MG63 (cell line): ENCODE measurements at regions not wholly inside any gene's neighbourhood (a gene's known extent, or its start where the extent isn't known, plus 50 kb on each side); places are given as distances from the start of the nearest gene placed in this dataset.
A peak's percentile ranks its signal among the peaks of the same experiment; 100 is the strongest.

Source experiments
- DNase-seq: peaks from one replicate; pipeline ENCODE4 v3.0.0-alpha.2; 2020
- H3K27me3 ChIP-seq: fragments of 250-450 bp; sonication (Bioruptor Pico); 2 replicates; pipeline ENCODE4 v1.5.1; 2020; ENCODE audit warnings: mild to moderate bottlenecking, moderate library complexity
- H3K36me3 ChIP-seq: fragments of 250-450 bp; sonication (Bioruptor Pico); 2 replicates; pipeline ENCODE4 v1.5.1; 2020; ENCODE audit warnings: mild to moderate bottlenecking, moderate library complexity
- H3K4me3 ChIP-seq: fragments of 250-450 bp; sonication (Bioruptor Pico); 2 replicates; pipeline ENCODE4 v1.5.1; 2020; ENCODE audit warnings: mild to moderate bottlenecking, moderate library complexity
- H3K9me3 ChIP-seq: fragments of 250-450 bp; sonication (Bioruptor Pico); 2 replicates; pipeline ENCODE4 v1.5.1; 2020; ENCODE audit warnings: mild to moderate bottlenecking, moderate library complexity

DNA sequence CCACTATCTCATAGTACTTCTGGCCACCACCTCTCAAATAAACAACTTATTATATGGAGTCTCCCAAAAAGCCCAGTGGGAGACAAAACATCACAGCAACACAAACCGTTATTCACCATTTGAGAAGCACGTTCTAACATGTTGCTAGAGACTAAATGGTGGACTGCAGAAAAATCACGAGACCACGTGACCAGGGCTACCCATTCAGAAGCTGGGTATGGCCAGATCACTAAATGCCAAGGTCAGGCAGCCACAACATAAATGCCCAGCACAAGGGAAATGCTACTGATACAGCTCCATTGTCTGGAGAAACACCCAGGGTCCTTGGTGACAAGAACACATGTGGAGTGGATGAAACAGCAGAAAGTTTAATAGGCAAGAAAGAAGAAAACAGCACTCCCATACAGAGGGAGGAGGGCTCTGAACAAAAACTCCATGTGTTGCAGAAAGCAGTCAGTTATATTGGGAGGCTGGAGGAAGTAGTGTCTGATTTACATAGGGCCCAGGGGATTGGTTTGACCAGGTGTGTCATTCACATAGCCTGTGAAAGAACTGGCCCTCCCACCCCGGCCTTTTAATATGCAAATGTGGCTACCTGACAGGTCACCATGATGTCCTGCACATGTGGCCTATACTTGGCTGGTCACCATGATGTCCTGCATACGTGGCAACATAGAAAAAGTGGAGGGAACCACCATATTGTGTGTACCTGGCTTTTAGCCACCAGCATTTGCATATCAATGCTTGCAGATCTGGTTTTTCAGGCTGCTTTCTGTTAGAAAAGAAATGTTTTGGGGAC is 97.2 kb downstream of the TRIM36 start:
- DNase-seq = no peak
- Histone ChIP-seq H3K4me3 (no peak overlapping the region), H3K9me3 (peaks cover 2% of the 10 kb centered on the region; the same call in 1 of the 2 replicates), H3K36me3 (no peaks in the 10 kb centered on the region), H3K27me3 (peaks cover 7% of the 10 kb centered on the region)

DNA sequence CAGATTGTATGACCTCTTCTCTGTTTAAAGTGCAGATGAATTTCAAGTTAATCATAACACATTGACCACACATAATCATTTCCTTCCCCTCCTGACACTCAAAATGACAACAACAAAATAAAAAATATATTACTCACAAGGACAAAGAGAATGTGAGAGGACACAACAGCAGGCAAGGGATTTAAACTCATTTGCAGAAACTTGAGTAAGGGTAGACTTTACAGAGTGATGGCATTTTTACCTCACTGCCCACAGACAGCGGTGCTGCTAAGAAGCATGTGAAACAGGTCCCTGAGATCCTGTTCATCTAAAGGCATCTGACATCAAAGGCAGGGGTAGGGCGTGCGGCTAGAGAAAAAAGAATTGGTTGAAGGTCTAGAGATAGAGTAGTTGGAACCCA is 99.0 kb downstream of the TRIM36 start:
- Histone ChIP-seq H3K27me3 (peaks cover 7% of the 10 kb centered on the region), H3K36me3 (no peaks in the 10 kb centered on the region), H3K9me3 (peaks cover 2% of the 10 kb centered on the region; the same call in 1 of the 2 replicates), H3K4me3 (no peak overlapping the region)
- DNase-seq = no peak

DNA sequence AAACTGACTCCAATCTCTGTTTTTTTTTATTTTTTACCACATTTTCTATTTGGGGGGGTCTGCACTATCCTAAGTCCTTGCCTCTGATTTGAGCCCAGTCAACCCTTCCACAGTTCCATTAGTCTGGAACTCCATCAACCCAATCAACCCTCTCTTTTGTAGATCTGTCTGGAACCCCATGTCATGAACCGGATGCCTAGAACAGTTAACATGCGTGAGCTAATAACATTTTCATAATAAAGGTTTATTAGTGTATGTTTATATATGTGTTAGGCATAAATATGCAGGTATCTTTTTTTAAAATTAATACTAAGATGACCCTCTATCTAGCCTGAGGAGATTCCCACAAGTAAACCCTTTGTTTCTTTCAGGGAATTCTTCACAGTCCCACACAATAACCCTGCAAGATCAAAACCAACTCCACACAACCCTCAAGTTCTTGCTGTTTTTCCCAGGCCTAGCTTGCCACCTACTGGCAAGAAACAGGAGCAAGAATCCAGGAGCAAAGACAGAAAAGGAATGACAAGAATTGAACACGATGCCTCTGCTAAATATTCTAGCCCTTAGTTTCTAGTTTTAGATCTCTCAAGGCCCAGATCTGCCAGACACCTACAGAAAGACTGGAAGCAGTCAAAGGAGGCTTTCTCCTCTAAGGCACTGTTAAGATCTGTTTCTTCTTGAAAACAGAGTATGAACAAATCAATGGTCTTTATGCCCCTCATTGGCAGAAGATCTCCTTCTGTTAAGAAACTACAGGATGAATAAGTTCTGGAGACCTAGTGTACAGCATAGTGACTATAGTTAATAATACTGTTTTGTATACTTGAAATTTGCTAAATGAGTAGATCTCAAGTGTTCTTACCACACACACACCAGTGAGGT is 100.4 kb downstream of the TRIM36 start:
- peaks cover 2% of the 10 kb centered on the region; the same call in 1 of the 2 replicates for H3K9me3 ChIP-seq
- no peaks in the 10 kb centered on the region for H3K36me3 ChIP-seq
- DNase-seq = peak; percentile 22
- H3K27me3 ChIP-seq = peaks cover 7% of the 10 kb centered on the region
- H3K4me3 ChIP-seq = no peak overlapping the region

DNA sequence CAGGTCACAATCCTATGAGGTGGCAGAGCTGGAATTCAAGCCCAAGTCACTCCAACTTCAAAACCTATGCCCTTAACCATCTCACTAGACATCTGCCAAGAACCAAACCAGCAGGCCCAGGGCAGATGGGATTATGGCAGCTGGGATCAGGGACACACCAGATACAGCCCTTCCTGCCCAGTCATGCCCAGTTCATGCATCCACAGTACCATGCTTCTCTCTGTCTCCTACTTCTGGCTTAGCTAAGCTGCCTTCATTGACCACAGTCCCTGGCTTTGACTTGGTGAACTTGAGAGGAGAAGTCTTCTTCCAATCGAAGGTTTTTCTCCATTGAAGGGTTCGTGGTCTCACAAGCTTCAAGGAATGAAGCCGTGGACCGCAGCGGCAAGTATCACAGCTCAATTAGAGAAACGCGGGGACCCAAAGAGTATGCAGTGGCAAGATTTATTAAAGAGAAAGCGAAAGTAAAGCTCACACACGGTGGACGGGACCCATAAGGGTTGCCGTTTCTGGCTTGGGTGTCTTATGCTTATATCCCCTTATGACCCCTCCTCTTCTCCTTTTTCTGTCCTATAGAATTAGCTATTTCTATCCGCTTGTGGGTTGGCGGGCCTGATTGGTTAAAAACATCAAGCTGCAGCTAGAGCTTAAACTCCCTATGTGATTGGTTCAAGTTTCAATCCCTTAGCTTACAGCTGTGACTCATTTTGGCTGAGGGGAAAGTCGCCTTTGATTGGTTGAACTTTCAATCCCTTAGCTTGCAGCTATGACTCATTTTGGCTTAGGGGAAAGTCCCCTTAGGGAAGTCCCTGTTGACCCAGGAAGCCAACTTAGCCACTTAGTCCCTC is 101.2 kb downstream of the TRIM36 start:
- H3K9me3 ChIP-seq = peaks cover 2% of the 10 kb centered on the region; the same call in 1 of the 2 replicates
- peak overlapping the region; percentile 31 for H3K4me3 ChIP-seq
- H3K36me3 ChIP-seq = no peaks in the 10 kb centered on the region
- DNase-seq = peak; percentile 69
- peaks cover 5% of the 10 kb centered on the region for H3K27me3 ChIP-seq

DNA sequence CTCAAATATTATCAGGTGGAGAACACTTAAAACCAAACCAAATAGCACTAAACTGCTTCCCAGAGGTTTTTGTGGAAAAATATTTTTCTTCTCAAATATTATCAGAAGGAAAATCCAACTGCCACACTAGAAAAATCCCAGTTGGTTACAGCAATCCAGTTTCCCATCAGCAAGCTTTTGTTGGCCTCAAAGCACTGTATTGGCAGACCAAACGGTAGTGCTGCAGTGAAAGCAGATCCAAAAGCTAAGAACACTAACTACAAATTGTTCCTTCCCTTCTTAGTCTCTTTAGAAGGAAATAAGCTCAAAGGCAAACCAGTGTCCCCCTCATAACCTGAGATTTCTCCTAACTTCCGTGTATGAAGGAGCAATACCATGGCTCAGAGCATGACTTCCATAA is 105.3 kb downstream of the TRIM36 start:
- H3K4me3 ChIP-seq = no peak overlapping the region
- peaks cover 2% of the 10 kb centered on the region; the same call in 1 of the 2 replicates for H3K9me3 ChIP-seq
- no peaks in the 10 kb centered on the region for H3K27me3 ChIP-seq
- H3K36me3 ChIP-seq = no peaks in the 10 kb centered on the region
- no peak for DNase-seq

DNA sequence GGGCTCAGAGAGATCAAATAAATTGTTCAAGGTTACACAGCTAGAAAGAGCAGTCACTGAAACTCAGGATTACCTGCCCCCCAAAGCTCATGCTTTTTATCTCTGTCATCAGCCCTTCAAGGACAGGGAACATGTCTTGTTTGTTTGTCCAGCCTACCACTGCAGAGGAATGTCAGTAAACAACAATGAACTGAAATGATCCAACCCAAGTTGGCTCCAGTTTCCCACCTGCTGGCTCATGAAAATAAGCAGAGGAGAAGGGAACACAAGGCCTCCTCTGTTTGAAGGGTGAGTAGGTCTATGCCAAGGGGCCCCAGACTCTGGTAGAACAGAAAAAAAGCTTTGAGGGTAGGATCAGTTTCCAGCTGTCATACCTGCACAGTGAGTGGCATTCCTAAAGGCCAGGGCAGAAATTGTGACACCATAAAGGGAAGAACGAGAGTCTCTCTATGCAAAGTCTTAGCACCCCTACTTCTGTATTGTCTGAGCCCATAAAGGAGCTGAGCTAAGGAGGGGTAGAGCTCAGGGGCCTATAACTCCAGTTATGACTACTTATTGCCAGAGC is 115.2 kb downstream of the TRIM36 start:
- no peaks in the 10 kb centered on the region for H3K9me3 ChIP-seq
- no peaks in the 10 kb centered on the region for H3K36me3 ChIP-seq
- no peak for DNase-seq
- no peaks in the 10 kb centered on the region for H3K27me3 ChIP-seq
- no peak overlapping the region for H3K4me3 ChIP-seq

DNA sequence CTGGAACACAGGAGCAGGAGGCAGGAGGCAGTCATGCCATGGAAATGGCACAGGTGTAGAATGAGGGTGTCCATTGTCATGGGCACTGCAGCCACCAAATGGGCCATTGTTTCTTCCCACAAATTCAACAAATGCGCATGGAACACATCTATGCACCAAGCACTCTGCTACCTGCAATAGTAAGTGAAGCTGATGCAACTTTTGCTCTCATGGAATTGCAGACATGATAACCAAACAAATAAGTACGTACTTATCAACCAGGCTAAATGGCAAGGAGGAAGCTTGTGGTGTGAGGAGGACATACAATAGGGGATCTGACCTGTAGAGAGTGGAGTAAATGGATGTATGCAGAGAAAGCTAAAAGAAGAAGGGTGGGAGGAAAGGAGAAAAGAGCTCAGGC is 116.8 kb downstream of the TRIM36 start:
- Histone ChIP-seq H3K9me3 (no peaks in the 10 kb centered on the region), H3K36me3 (no peaks in the 10 kb centered on the region), H3K4me3 (no peak overlapping the region), H3K27me3 (0 out of 2 replicates have a peak, but pooled peaks cover 2% of the 10 kb centered on the region)
- no peak for DNase-seq

DNA sequence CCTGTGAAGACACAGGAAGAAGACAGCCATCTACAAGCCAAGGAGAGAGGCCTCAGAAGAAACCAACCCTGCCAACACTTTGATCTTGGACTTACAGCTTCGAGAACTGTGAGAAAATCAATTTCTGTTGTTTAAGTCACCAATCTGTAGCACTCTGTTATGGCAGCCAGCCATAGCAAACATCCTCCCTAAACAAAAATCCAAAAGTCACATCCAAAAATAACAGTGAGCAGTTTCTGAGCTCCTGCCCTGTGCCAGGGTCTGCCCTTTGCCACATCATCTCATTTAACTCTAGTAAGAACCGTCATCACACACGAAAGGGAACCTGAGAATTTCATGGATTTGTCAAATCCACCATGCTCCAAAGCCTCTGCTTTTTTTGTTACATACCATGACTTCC is 118.8 kb downstream of the TRIM36 start:
- Histone ChIP-seq H3K4me3 (no peak overlapping the region), H3K27me3 (0 out of 2 replicates have a peak, but pooled peaks cover 5% of the 10 kb centered on the region), H3K9me3 (no peaks in the 10 kb centered on the region), H3K36me3 (no peaks in the 10 kb centered on the region)
- DNase-seq = peak; percentile 73

DNA sequence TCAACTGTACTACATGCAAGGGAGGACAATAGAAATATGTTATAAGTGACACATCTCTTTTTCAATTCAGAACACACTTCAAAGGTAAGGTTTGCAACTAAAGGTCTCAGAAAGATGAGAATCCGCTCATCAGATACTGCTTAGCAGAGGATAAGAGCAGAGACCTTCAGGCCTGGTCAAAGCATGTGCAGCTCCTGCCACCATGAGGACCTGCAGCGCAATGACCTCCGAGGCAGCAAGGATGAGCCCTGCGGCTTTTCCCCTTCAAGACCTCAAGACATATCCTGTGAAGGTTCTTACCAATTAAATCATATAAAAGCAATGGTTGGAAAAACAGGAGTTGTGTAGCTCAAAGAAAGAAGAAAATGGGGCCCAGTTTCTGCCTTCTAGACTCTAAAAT is 135.8 kb downstream of the TRIM36 start:
- peaks cover 4% of the 10 kb centered on the region; the same call in 1 of the 2 replicates for H3K9me3 ChIP-seq
- DNase-seq = peak; percentile 15
- no peaks in the 10 kb centered on the region for H3K36me3 ChIP-seq
- no peak overlapping the region for H3K4me3 ChIP-seq
- peaks cover 6% of the 10 kb centered on the region; the same call in 1 of the 2 replicates for H3K27me3 ChIP-seq

DNA sequence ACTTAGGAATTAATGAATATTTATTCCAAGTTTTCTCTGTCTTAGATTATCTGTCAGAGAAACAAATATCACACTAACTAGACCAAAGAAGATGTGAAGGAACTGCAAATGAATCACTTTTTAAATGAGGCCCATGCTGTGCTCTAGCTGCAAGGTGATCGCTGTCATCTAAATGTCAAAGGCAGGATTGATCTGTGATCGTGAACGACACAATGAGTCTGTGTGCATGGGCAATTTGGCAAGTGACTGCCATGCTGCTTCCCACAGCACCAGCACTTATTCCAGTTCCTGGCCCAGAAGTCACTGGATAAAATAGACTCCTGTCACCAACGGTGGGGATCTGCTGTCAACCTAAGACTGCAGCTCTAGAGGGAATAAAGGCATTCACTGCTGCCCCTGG is 141.2 kb downstream of the TRIM36 start:
- H3K4me3 ChIP-seq = no peak overlapping the region
- peaks cover 7% of the 10 kb centered on the region; the same call in 1 of the 2 replicates for H3K27me3 ChIP-seq
- no peaks in the 10 kb centered on the region for H3K36me3 ChIP-seq
- H3K9me3 ChIP-seq = no peaks in the 10 kb centered on the region
- DNase-seq = no peak

DNA sequence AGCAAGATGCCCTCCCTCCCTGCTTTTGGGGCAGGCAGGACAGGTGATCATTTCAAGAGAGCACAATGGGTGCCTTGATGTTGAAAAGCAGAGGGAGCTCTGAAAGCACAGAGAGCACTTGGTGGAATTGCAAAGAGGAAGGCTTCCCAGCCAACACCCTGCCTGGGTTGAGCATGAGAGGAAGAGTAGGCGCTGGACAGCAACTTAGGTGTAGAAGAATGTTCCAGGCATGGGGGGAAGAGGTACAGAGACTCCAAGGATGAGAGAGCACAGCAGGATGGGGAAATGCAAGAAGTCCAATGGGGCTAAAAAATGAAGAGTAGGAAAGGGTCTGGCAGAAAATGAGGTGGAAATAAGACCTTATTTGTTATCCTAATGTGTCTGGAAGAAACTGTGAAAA is 144.8 kb downstream of the TRIM36 start:
- Histone ChIP-seq H3K36me3 (no peaks in the 10 kb centered on the region), H3K4me3 (no peak overlapping the region), H3K9me3 (no peaks in the 10 kb centered on the region), H3K27me3 (0 out of 2 replicates have a peak, but pooled peaks cover 2% of the 10 kb centered on the region)
- DNase-seq = no peak

DNA sequence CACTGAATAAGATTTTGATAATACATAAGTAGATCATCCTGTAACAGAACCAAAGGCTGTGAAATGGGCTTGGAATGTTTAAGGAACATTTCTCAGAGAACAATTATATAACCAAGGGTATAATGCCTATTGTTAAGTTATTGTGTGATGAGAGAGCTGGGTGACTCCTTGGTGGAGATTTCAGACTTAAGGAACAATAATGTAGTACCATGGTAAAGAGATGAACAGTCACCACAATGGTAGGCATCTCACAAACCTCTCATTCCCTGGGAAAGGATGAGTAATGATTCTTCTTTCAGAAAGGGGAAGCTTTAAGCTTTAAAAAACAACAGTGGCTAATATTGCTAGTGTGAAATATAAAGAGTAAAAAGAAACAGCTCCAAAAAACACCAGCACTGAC is 147.4 kb downstream of the TRIM36 start:
- Histone ChIP-seq H3K4me3 (no peak overlapping the region), H3K27me3 (0 out of 2 replicates have a peak, but pooled peaks cover 2% of the 10 kb centered on the region), H3K36me3 (no peaks in the 10 kb centered on the region), H3K9me3 (no peaks in the 10 kb centered on the region)
- DNase-seq = no peak

DNA sequence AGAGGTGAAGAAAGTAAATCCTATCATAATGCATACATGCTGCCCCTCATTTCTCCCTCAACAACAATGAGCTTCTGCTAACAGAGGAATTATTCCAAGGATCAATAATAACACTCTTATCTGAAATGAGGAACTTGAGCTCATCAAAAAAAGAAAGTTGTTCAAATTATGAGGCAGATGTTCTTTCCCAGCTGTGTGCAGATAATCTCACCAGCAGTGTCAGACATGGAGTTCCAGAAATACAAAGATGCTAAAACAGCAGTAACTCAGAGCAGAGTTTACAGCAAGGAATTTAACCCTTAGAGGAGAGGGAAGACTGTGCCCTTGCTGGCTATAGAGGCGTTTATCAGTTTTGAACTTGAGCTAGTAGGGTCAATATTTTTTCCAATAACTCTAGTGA is 153.1 kb downstream of the TRIM36 start:
- no peak overlapping the region for H3K4me3 ChIP-seq
- no peaks in the 10 kb centered on the region for H3K27me3 ChIP-seq
- DNase-seq = no peak
- H3K36me3 ChIP-seq = no peaks in the 10 kb centered on the region
- H3K9me3 ChIP-seq = no peaks in the 10 kb centered on the region

DNA sequence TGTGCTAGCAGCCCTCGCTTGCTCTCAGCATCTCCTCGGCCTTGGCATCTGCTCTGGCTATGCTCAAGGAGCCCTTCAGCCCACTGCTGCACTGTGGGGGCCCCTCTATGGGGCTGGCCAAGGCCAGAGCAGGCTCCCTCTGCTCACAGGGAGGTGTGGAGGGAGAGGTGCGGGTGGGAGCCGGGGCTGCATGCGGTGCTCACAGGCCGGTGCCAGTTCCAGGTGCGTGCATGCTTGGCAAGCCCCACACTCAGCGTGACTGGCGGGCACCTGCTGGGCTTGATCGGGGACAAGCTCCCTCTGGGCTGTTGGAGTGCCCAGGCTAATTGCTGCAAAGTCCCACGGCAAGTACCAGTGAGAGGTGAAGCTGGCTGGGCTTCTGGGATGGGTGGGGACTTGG is 170.5 kb downstream of the TRIM36 start:
- H3K27me3 ChIP-seq = no peaks in the 10 kb centered on the region
- no peaks in the 10 kb centered on the region for H3K9me3 ChIP-seq
- H3K4me3 ChIP-seq = no peak overlapping the region
- DNase-seq = no peak
- H3K36me3 ChIP-seq = no peaks in the 10 kb centered on the region

DNA sequence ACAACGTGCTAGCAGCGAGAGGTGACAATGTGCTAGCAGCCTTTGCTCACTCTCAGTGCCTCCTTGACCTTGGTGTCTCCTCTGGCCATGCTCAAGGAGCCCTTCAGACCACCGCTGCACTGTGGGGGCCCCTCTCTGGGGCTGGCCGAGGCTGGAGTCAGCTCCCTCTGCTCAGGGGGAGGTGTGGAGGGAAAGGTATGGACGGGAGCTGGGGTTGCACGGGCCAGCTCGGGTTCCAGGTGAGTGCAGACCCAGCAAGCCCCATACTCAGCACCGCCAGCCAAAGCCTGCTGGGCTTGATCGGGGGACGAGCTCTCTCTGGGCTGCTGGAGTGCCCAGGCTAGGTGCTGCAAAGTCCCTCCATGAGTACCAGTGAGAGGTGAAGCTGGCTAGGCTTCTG is 180.2 kb downstream of the TRIM36 start:
- no peak for DNase-seq
- H3K27me3 ChIP-seq = no peaks in the 10 kb centered on the region
- H3K4me3 ChIP-seq = no peak overlapping the region
- H3K36me3 ChIP-seq = no peaks in the 10 kb centered on the region
- no peaks in the 10 kb centered on the region for H3K9me3 ChIP-seq

DNA sequence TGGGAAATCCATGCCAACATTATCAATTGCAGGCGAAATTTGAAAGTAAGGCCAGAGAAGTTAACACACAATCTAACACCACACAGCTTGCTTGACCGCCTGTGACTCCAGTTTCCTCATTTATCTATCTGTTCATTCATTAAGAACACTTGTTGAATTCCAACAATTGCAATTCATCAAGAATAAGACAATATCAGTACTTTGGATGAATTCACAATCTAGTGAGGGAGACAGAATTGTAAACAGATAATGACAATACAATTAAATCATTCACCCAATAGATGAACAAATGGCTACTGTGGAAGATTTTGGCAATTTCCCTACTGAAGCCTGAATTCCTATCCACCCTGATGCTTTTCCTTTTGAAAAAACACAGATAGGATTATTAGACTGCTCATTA is 181.6 kb downstream of the TRIM36 start:
- Histone ChIP-seq H3K4me3 (no peak overlapping the region), H3K27me3 (no peaks in the 10 kb centered on the region), H3K9me3 (no peaks in the 10 kb centered on the region), H3K36me3 (no peaks in the 10 kb centered on the region)
- no peak for DNase-seq
